GM12874 (cell line): ENCODE measurements at regions not wholly inside any gene's neighbourhood (a gene's known extent, or its start where the extent isn't known, plus 50 kb on each side); places are given as distances from the start of the nearest gene placed in this dataset.

Experiments used
- TF ChIP-seq, protein P1 (sequence below): IDR thresholded peaks from 2 replicates; pipeline ENCODE4 v1.5.1; 2011; ENCODE audit warnings: low read depth, mild to moderate bottlenecking, control low read depth, low read length, moderate library complexity; ENCODE audit not compliant: insufficient read depth

DNA sequence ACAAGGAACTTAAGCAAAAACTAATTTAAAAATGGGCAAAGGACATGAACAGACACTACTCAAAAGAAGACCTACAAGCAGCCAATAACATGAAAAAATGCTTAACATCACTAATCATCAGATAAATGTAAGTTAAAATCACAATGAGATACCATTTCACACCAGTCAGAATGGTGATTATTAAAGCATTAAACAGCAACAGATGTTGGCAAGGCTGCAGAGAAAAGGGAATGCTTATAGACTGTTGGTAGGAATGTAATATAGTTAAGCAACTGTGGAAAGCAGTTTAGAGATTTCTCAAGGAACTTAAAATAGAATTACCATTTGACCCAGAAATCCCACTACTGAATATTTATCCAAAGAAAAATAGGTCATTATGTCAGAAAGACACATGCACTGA, 482.2 kb downstream of the SQOR start:
- TF ChIP-seq, protein P1, sequence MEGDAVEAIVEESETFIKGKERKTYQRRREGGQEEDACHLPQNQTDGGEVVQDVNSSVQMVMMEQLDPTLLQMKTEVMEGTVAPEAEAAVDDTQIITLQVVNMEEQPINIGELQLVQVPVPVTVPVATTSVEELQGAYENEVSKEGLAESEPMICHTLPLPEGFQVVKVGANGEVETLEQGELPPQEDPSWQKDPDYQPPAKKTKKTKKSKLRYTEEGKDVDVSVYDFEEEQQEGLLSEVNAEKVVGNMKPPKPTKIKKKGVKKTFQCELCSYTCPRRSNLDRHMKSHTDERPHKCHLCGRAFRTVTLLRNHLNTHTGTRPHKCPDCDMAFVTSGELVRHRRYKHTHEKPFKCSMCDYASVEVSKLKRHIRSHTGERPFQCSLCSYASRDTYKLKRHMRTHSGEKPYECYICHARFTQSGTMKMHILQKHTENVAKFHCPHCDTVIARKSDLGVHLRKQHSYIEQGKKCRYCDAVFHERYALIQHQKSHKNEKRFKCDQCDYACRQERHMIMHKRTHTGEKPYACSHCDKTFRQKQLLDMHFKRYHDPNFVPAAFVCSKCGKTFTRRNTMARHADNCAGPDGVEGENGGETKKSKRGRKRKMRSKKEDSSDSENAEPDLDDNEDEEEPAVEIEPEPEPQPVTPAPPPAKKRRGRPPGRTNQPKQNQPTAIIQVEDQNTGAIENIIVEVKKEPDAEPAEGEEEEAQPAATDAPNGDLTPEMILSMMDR: no peak

GRCh38 chr15:46120713-46121112, 485.9 kb downstream of the SQOR start:
- TF ChIP-seq, protein P1: no peak

DNA sequence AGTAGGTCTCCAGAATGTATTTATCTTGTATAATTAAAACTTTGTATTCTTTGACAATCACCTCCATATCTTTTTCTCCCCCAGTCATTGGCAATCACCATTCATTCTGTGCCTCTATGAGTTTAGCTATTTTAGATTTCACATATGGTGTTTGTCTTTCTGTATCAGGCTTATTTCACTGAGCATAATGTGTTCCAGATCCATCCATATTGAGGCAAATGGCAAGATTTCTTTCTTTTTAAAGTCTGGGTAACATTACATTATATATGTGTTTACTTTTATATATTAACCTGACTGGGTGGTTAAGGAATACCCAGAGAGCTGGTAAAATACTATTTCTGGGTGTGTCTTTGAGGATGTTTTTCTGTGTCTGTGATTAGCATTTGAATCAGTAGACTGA, 486.6 kb downstream of the SQOR start:
- TF ChIP-seq, protein P1: no peak

DNA sequence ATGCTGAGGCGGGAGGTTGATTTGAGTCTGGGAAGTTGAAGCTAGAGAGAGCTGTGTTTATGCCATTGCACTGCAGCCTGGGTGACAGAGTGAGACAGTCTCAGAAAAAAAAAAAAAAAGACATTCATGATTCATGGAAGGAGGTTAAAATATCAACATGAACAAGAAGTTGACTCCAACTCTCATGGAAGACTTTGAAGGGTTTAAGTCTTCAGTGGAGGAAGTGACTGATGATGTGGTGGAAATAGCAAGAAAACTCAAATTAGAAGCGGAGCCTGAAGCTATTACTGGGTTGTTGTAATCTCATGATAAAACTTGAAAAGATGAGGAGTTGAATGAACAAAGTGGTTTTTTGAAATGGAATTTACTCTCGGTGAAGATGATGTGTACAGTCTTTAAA, 491.8 kb downstream of the SQOR start:
- TF ChIP-seq, protein P1: no peak

DNA sequence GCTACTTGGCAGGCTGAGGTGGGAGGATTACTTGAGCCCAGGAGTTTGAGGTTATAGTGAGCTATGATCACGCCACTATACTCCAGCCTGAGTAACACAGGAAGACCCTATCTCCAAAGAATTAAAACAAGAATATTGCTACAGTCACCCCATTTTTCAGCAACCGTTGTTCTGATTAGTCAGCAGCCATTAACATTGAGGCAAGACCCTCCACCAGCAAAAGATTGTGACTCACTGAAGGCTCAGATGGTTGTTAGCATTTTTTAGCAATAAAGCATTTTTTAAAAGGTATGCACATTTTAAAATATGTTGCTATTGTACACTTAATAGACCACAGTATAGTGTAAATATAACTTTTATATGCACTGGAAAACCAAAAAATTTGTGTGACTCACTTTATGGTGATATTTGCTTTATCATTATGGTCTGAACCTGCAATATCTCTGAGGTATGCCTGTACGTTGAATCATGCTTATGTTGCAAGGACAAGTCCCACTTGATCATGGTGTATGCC, 492.6 kb downstream of the SQOR start:
- TF ChIP-seq, protein P1: no peak

DNA sequence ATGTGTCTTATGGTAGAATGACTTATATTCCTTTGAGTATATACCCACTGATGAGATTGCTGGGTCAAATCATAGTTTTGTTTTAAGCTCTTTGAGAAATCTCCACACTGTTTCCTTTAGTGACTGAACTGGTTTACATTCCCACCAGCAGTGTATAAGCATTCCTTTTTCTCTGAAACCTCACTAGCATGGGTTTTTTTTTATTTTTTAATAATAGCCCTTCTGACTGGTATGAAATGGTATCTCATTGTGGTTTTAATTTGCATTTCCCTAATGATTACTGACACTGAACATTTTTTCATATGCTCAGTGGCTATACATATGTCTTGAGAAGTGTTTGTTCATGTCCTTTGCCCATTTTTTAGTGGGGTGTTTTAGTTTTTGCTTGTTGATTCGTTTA, 494.3 kb downstream of the SQOR start:
- TF ChIP-seq, protein P1: no peak

DNA sequence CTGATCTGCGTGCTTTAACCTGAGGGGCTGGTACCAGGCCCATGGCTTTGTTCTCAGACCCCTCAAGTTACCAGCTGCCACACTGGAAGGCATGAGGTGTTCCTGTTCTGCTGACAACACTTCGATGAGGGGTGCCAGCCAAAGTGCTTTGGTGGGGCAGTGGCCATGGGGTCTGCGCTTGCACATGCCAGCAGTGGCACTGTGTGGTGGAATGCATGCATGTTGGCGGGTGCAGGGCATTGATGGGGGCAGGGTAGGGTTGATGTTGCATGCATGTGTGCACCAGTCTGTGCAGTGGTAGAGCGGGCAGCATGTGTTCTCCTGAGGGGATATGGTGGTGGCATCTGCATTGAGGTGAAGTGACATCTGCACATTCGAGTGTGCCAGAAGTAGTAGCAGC, 497.0 kb downstream of the SQOR start:
- TF ChIP-seq, protein P1: no peak
